ENCODE measurements at regions not wholly inside any gene's neighbourhood (a gene's known extent, or its start where the extent isn't known, plus 50 kb on each side); places are given as distances from the start of the nearest gene placed in this dataset.

GRCh38 chr6:22783931-22784330, 214.6 kb downstream of the HDGFL1 start:
- FAIRE-seq = no peak
- no peak for DNase-seq (ENCODE audit: insufficient read length, low spot score)
- no peak for TF ChIP-seq POLR2A (IDR thresholded peaks at IDR 0.05; ENCODE audit: low read depth, low read length)

- TF ChIP-seq POLR2A (IDR thresholded peaks at IDR 0.05; ENCODE audit: low read depth, low read length) = no peak
- FAIRE-seq = no peak
- no peak for DNase-seq (ENCODE audit: insufficient read length, low spot score)
Measured at GRCh38 chr6:22784601-22785410, 215.4 kb downstream of the HDGFL1 start.

GRCh38 chr6:22788038-22788437, 218.7 kb downstream of the HDGFL1 start:
- DNase-seq (ENCODE audit: insufficient read length, low spot score) (no peak), FAIRE-seq (no peak)
- no peak for TF ChIP-seq POLR2A (IDR thresholded peaks at IDR 0.05; ENCODE audit: low read depth, low read length)

- TF ChIP-seq POLR2A (IDR thresholded peaks at IDR 0.05; ENCODE audit: low read depth, low read length) = no peak
- no peak for FAIRE-seq
- no peak for DNase-seq (ENCODE audit: insufficient read length, low spot score)
Measured at GRCh38 chr6:22789315-22789714, 219.9 kb downstream of the HDGFL1 start.

- TF ChIP-seq POLR2A (IDR thresholded peaks at IDR 0.05; ENCODE audit: low read depth, low read length) = no peak
- FAIRE-seq = no peak
- DNase-seq (ENCODE audit: insufficient read length, low spot score) = no peak
Measured at GRCh38 chr6:22794844-22795243, 225.5 kb downstream of the HDGFL1 start.

GRCh38 chr6:22800451-22800850, 231.1 kb downstream of the HDGFL1 start:
- DNase-seq (ENCODE audit: insufficient read length, low spot score) (no peak), FAIRE-seq (no peak)
- no peak for TF ChIP-seq POLR2A (IDR thresholded peaks at IDR 0.05; ENCODE audit: low read depth, low read length)

- DNase-seq (ENCODE audit: insufficient read length, low spot score) (no peak), FAIRE-seq (no peak)
- TF ChIP-seq POLR2A (IDR thresholded peaks at IDR 0.05; ENCODE audit: low read depth, low read length) = no peak
Measured at GRCh38 chr6:22801831-22802230, 232.5 kb downstream of the HDGFL1 start.

- FAIRE-seq = no peak
- TF ChIP-seq POLR2A (IDR thresholded peaks at IDR 0.05; ENCODE audit: low read depth, low read length) = no peak
- DNase-seq (ENCODE audit: insufficient read length, low spot score) = no peak
Measured at GRCh38 chr6:22804620-22805261, 235.4 kb downstream of the HDGFL1 start.

GRCh38 chr6:22807261-22807660, 237.9 kb downstream of the HDGFL1 start:
- no peak for TF ChIP-seq POLR2A (IDR thresholded peaks at IDR 0.05; ENCODE audit: low read depth, low read length)
- FAIRE-seq (no peak), DNase-seq (ENCODE audit: insufficient read length, low spot score) (no peak)

GRCh38 chr6:22807818-22808217, 238.5 kb downstream of the HDGFL1 start:
- TF ChIP-seq POLR2A (IDR thresholded peaks at IDR 0.05; ENCODE audit: low read depth, low read length) = no peak
- FAIRE-seq = no peak
- DNase-seq (ENCODE audit: insufficient read length, low spot score) = no peak

GRCh38 chr6:22808466-22808865, 239.1 kb downstream of the HDGFL1 start:
- TF ChIP-seq POLR2A (IDR thresholded peaks at IDR 0.05; ENCODE audit: low read depth, low read length) = no peak

GRCh38 chr6:22809370-22809769, 240.0 kb downstream of the HDGFL1 start:
- no peak for DNase-seq (ENCODE audit: insufficient read length, low spot score)
- FAIRE-seq = no peak
- TF ChIP-seq POLR2A (IDR thresholded peaks at IDR 0.05; ENCODE audit: low read depth, low read length) = no peak

More at GRCh38 chr6:22808466-22808865, 239.1 kb downstream of the HDGFL1 start:
- DNase-seq (ENCODE audit: insufficient read length, low spot score) = no peak
- FAIRE-seq = no peak

- FAIRE-seq (no peak), DNase-seq (ENCODE audit: insufficient read length, low spot score) (no peak)
- TF ChIP-seq POLR2A (IDR thresholded peaks at IDR 0.05; ENCODE audit: low read depth, low read length) = no peak
Measured at GRCh38 chr6:22819209-22819608, 249.8 kb downstream of the HDGFL1 start.

GRCh38 chr6:22821664-22822320, 252.4 kb downstream of the HDGFL1 start:
- DNase-seq (ENCODE audit: insufficient read length, low spot score) (no peak), FAIRE-seq (no peak)
- no peak for TF ChIP-seq POLR2A (IDR thresholded peaks at IDR 0.05; ENCODE audit: low read depth, low read length)
